CMK (cell line): ENCODE measurements at regions not wholly inside any gene's neighbourhood (a gene's known extent, or its start where the extent isn't known, plus 50 kb on each side); places are given as distances from the start of the nearest gene placed in this dataset.
"Not testable (repeated sequence)": the region's sequence is repeated elsewhere in the genome, so short reads cannot be mapped to it uniquely, and the experiment has no call there.

Source experiments
- DNase-seq: peaks from one replicate; pipeline ENCODE4 v3.0.0-alpha.2; 2010; ENCODE audit warnings: low read depth

- no peak for DNase-seq
Observed at GRCh38 chr17:13209081-13209480, 191.3 kb upstream of the ELAC2 start.

- DNase-seq: no peak
Observed at GRCh38 chr17:13204607-13205237, 186.9 kb upstream of the ELAC2 start.

GRCh38 chr17:13202835-13203234 lies 185.0 kb upstream of the ELAC2 start:
- no peak for DNase-seq

GRCh38 chr17:13200671-13201070 lies 182.8 kb upstream of the ELAC2 start:
- DNase-seq: no peak

- no peak for DNase-seq
Observed at GRCh38 chr17:13199425-13199824, 181.6 kb upstream of the ELAC2 start.

- no peak for DNase-seq
Observed at GRCh38 chr17:13197586-13197985, 179.8 kb upstream of the ELAC2 start.

- DNase-seq: no peak
Observed at GRCh38 chr17:13194887-13195286, 177.1 kb upstream of the ELAC2 start.

- no peak for DNase-seq
Observed at GRCh38 chr17:13182854-13183253, 165.0 kb upstream of the ELAC2 start.

GRCh38 chr17:13182450-13182849 lies 164.6 kb upstream of the ELAC2 start:
- no peak for DNase-seq

- no peak for DNase-seq
Observed at GRCh38 chr17:13181683-13182082, 163.9 kb upstream of the ELAC2 start.

GRCh38 chr17:13176436-13176835 lies 158.6 kb upstream of the ELAC2 start:
- no peak for DNase-seq

- DNase-seq: no peak
Observed at GRCh38 chr17:13171790-13172189, 154.0 kb upstream of the ELAC2 start.

GRCh38 chr17:13162361-13162760 lies 144.5 kb upstream of the ELAC2 start:
- no peak for DNase-seq

GRCh38 chr17:13160790-13161189 lies 143.0 kb upstream of the ELAC2 start:
- DNase-seq: no peak

- no peak for DNase-seq
Observed at GRCh38 chr17:13160296-13160695, 142.5 kb upstream of the ELAC2 start.

GRCh38 chr17:13158494-13159240 lies 140.8 kb upstream of the ELAC2 start:
- DNase-seq: no peak

- no peak for DNase-seq
Observed at GRCh38 chr17:13157656-13158055, 139.8 kb upstream of the ELAC2 start.

GRCh38 chr17:13154930-13155329 lies 137.1 kb upstream of the ELAC2 start:
- no peak for DNase-seq

GRCh38 chr17:13154398-13154797 lies 136.6 kb upstream of the ELAC2 start:
- DNase-seq: no peak

- DNase-seq: no peak
Observed at GRCh38 chr17:13153036-13153435, 135.2 kb upstream of the ELAC2 start.

GRCh38 chr17:13152501-13152900 lies 134.7 kb upstream of the ELAC2 start:
- DNase-seq: no peak

GRCh38 chr17:13150738-13151137 lies 132.9 kb upstream of the ELAC2 start:
- not testable (repeated sequence) for DNase-seq

- DNase-seq: no peak
Observed at GRCh38 chr17:13143001-13143400, 125.2 kb upstream of the ELAC2 start.

GRCh38 chr17:13140750-13141149 lies 122.9 kb upstream of the ELAC2 start:
- DNase-seq: no peak
